HCT116 (cell line): ENCODE measurements at regions not wholly inside any gene's neighbourhood (a gene's known extent, or its start where the extent isn't known, plus 50 kb on each side); places are given as distances from the start of the nearest gene placed in this dataset.

ENCODE experiments used
- ATF3 ChIP-seq: IDR thresholded peaks from 2 replicates; pipeline ENCODE4 v1.6.1; 2012
- CTCF ChIP-seq, 3 experiments: fragments of 200-600 bp in 1 of 3; sonication (generic) in 1 of 3; IDR thresholded peaks in 2 of 3; conservative IDR thresholded peaks in 1 of 3; 2 replicates each; pipeline ENCODE4 v1.5.1; 2012 to 2017; ENCODE audit warnings: low read depth in 2 of 3, low read length in 2 of 3, antibody characterized with exemption in 1 of 3, borderline replicate concordance in 1 of 3, control low read depth in 1 of 3, mild to moderate bottlenecking in 1 of 3, mixed read lengths in 1 of 3, mixed run types in 1 of 3, moderate library complexity in 1 of 3; ENCODE audit not compliant: insufficient read depth in 1 of 3
- EGR1 ChIP-seq: IDR thresholded peaks from 2 replicates; pipeline ENCODE4 v1.6.1; 2012; ENCODE audit warnings: low read depth
- ELF1 ChIP-seq: IDR thresholded peaks from 2 replicates; pipeline ENCODE4 v1.6.1; 2012; ENCODE audit warnings: low read depth, borderline replicate concordance
- EZH2phosphoT487 ChIP-seq: fragments of 200-600 bp; IDR thresholded peaks from 2 replicates; pipeline ENCODE4 v1.6.1; 2018; ENCODE audit warnings: antibody characterized with exemption, borderline replicate concordance
- POLR2A ChIP-seq: IDR thresholded peaks from 2 replicates; pipeline ENCODE4 v1.7.0; 2011; ENCODE audit warnings: borderline replicate concordance; ENCODE audit not compliant: insufficient read depth, insufficient read length; ENCODE audit errors: extremely low read depth
- POLR2AphosphoS5 ChIP-seq: IDR thresholded peaks from 2 replicates; pipeline ENCODE4 v1.6.1; 2011; ENCODE audit warnings: mild to moderate bottlenecking, low read depth, low read length, moderate library complexity
- REST ChIP-seq: IDR thresholded peaks from 2 replicates; pipeline ENCODE4 v1.6.1; 2012; ENCODE audit warnings: low read depth
- SP1 ChIP-seq: IDR thresholded peaks from 2 replicates; pipeline ENCODE4 v1.6.1; 2012; ENCODE audit warnings: low read depth
- SRF ChIP-seq: IDR thresholded peaks from 2 replicates; pipeline ENCODE4 v1.6.1; 2012; ENCODE audit warnings: low read depth
- YY1 ChIP-seq: IDR thresholded peaks from 2 replicates; pipeline ENCODE4 v1.6.1; 2011; ENCODE audit warnings: low read length, low read depth, moderate library complexity, mild to moderate bottlenecking; ENCODE audit not compliant: insufficient replicate concordance; ENCODE audit errors: extremely low read depth
- ZNF274 ChIP-seq: fragments of 200-500 bp; sonication (Bioruptor generic); IDR thresholded peaks from 2 replicates; pipeline ENCODE4 v1.6.1; 2014; ENCODE audit warnings: mild to moderate bottlenecking, low read depth, low read length, inconsistent platforms

GRCh38 chr6:11423667-11424066 is 113.9 kb upstream of the TMEM170B start:
- TF ChIP-seq ZNF274 (no peak), POLR2A (no peak), CTCF (IDR thresholded peaks at IDR 0.05 in 2 of 3, conservative IDR thresholded peaks at IDR 0.05 in 1 of 3; ENCODE audit: borderline replicate concordance in 1 of 3, insufficient read depth in 1 of 3, low read depth in 2 of 3, low read length in 2 of 3) (no peak), REST (no peak), ATF3 (no peak), EZH2phosphoT487 (no peak), SP1 (no peak), YY1 (no peak), EGR1 (no peak), ELF1 (no peak), SRF (no peak), POLR2AphosphoS5 (no peak)
